ENCODE measurements at regions not wholly inside any gene's neighbourhood (a gene's known extent, or its start where the extent isn't known, plus 50 kb on each side); places are given as distances from the start of the nearest gene placed in this dataset.
"Not testable (repeated sequence)": the region's sequence is repeated elsewhere in the genome, so short reads cannot be mapped to it uniquely, and the experiment has no call there.

DNA sequence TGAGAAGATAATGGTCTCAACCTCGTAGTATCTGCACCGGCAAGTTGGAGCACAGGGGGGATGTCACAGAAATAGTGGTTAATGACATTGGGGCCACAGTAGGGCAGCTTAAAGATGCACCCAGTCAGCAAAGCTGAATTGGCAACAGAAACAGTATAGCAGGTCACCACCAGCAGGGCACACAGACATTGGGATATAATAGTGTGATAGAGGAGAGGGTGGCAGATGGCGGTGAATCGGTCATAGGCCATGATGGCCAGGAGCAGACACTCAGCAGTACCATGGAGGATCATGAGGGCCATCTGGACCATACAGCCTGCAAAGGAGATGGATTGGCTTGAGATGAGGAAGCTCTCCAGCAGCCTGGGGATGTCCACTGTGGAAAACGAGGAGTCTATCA is 106.0 kb upstream of the OR9Q1 start:
- DNase-seq: no peak

DNA sequence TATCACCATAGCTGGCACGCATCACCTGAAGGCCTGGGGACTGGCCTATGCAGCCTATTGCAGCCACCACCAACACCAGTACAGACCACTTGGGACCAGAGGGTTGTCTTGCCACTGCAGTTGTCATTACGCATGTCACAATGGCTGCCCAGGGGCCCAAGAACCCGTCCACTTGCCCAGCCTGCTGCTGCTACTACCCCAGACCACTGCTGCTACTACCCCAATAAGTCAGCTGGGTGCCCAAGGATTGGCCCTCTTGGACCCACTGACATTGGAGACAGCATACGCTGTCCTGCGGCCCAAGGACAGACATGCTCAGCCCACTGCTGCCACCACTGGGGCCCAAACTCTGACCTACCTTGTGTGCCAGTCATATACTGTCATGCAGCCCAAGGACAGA is 102.7 kb upstream of the OR9Q1 start:
- DNase-seq: no peak

DNA sequence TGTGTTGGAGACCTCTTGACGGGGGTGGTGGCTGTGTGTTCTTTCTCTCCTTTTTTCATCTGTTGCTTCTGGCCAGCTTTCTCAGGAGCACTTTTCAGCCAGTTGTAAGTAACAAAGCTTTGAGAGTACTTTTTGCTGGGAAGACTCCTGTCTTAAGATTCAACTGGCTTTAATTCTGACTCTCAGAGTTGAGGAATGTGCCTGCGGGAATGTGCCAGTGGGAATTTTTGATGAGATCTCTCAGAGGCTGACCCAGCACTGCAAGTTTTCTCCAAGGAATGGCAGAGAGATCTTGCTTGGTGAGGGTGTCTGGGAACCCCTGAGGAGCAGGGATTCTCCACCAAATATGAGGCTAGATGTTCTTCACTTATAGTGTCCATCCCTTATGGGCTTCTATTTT is 91.6 kb upstream of the OR9Q1 start:
- no peak for DNase-seq

DNA sequence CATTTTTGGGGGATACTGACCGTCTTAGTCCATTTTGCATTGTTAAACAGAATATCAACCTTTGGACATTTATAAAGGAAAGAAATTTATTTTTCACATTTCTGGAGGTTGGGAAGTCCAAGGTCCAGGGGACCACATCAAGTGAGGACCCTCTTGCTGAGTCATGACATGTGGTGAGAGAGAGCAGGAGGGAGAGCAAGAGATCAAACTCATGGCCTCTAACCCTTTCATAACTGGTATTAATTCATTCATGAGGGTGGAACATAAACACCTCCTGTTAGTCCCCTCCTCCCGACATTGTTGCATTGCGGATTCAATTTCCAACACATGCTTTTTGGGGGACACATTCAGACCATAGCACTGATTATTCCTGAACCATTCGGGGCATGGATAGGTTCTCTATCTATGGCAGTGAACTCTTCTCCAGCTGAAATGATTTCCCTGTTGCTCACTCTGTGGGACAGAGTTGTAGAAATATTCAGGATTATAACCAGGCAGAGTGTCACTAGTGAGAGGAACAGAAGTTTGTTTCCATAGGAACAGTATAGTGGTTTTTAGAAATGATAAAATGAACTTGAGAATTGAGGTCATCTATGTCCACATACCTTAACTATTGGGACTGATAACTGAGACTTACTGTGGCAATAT is 88.2 kb upstream of the OR9Q1 start:
- no peak for DNase-seq

DNA sequence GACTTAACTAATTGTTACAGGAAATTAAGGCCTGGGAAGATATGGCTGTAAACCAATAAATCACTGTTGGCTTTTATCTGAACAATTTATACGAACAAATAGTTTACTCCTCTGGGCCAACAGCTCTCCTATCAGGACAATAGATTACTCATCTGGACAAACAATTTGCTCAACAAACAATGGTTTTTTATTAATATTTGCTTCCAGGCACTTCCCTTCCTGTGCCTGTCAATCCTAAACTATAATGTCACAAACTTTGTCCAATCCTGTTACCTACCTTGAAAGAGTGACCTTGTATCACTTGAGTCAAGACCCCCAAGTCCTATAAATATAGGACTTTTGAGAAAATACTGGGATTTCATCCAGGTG is 87.6 kb upstream of the OR9Q1 start:
- DNase-seq: no peak

- DNase-seq: no peak
Measured at GRCh38 chr11:57937431-57937830, 86.2 kb upstream of the OR9Q1 start.

GRCh38 chr11:57938351-57938750 is 85.3 kb upstream of the OR9Q1 start:
- DNase-seq: no peak

GRCh38 chr11:57940044-57940756 is 83.5 kb upstream of the OR9Q1 start:
- DNase-seq: no peak

DNA sequence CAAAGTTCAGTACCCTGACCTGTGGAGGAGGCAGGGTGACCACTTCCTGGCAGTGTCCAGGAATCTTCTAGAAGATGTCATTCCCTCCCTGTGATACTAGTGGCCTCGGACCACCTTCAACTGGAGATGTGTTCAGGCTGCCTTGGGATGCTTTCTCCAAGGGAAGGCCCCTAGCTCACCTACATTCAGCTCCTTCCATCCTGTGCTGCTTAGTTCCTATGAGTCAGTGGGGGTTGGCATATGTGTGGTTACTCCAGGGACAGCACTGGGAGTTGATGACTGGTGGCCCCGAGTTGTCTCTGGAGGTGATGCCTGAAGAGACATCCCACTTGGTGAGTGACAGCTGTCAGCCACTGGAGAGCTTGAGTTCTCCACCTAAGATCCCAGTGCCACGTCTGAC is 81.8 kb upstream of the OR9Q1 start:
- DNase-seq: no peak

DNA sequence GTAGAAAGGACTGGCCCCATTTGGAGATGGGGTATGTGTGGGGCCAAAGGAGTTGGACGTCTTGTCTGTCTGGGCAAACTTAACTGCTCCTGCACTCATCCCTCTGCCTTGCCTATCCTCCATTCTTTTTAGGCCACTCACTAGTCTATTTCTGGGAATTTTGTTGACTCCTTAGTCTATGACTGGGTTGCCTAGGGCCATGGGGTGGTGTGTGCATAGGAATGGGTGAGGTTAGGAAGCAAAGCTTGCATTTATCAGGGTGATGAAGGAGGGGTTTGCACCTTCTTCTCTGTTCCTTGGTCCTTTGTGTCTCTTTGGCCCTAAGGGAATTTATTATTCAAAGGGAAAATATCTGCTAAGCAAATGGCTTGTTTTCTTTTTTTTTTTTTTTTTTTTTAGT is 80.9 kb upstream of the OR9Q1 start:
- no peak for DNase-seq

DNA sequence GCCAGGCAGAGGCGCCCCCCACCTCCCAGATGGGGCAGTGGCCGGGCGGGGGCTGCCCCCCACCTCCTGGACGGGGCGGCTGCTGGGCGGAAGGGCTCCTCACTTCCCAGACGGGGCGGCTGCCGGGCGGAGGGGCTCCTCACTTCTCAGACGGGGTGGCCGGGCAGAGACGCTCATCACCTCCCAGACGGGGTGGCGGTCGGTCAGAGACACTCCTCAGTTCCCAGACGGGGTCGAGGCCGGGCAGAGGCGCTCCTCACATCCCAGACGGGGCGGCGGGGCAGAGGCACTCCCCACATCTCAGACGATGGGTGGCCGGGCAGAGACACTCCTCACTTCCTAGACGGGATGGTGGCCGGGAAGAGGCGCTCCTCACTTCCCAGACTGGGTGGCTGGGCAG is 79.9 kb upstream of the OR9Q1 start:
- DNase-seq: not testable (repeated sequence)

- no peak for DNase-seq
Measured at GRCh38 chr11:57946628-57947027, 77.1 kb upstream of the OR9Q1 start.

GRCh38 chr11:57964660-57965059 is 59.0 kb upstream of the OR9Q1 start:
- no peak for DNase-seq

DNA sequence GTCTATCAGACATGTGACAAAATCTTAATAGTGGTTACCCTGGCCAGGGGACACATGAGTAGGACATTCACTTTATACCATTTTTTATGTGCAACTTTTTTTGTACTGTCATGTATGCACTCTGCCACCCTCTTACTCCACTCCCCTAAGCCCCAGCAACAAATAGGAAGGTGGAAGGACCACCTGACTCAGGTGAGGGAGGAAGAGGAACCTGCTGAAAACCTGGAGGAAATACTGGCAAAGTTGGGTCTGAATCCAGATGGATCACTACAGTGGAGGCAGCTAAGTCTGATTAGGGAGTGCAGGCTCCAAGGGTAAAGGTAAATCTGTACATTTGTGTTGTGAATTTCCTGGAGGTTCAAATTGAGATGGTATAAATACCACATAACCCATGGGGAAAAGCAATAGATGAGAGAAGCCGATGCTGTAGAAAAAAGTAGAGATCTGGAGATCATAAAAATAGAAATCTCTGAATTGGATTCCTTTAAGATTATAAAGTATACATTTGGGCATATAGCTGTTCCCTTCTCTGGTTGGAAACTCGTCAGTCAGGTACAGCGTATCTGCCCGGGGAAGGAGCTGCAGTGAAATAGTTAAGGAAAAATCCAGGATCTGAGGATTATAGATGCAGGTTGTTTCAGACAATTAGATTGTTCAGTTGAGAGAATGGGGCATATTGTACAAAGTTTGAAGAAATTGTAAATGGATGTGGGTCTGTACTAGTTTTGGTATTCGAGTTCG is 52.2 kb upstream of the OR9Q1 start:
- no peak for DNase-seq

GRCh38 chr11:57972013-57972367 is 51.7 kb upstream of the OR9Q1 start:
- DNase-seq: no peak
